ENCODE measurements at regions not wholly inside any gene's neighbourhood (a gene's known extent, or its start where the extent isn't known, plus 50 kb on each side); places are given as distances from the start of the nearest gene placed in this dataset.

DNA sequence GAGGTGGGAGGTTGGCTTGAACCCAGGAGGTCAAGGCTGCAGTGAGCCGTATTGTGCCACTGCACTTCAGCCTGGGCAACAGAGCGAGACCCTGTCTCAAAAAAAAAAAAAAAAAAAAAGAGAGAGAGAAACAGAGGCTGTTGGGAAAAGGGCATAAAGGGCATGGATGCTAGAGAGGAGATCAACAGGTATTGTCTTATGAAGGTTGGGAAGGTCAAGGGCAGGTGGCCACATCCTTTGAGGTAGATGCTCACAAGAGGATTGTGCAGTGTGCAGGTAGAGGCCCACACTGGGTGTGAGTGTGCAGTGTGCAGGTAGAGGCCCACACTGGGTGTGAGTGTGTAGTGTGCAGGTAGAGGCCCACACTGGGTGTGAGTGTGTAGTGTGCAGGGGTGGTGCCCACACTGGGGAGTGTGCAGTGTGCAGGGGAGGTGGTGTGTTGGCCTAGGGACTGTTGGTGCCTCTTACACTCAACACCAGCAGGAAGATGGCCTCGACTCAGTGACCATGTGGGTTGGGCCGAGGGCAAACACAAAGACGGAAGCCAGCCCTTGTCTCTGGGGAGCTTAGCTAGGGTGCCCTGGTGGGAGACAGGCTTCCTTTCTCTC, 404.9 kb upstream of the TNRC6C start:
- TF ChIP-seq, protein P1, sequence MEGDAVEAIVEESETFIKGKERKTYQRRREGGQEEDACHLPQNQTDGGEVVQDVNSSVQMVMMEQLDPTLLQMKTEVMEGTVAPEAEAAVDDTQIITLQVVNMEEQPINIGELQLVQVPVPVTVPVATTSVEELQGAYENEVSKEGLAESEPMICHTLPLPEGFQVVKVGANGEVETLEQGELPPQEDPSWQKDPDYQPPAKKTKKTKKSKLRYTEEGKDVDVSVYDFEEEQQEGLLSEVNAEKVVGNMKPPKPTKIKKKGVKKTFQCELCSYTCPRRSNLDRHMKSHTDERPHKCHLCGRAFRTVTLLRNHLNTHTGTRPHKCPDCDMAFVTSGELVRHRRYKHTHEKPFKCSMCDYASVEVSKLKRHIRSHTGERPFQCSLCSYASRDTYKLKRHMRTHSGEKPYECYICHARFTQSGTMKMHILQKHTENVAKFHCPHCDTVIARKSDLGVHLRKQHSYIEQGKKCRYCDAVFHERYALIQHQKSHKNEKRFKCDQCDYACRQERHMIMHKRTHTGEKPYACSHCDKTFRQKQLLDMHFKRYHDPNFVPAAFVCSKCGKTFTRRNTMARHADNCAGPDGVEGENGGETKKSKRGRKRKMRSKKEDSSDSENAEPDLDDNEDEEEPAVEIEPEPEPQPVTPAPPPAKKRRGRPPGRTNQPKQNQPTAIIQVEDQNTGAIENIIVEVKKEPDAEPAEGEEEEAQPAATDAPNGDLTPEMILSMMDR (IDR thresholded peaks at IDR 0.05; ENCODE audit: low read depth, low read length): no peak
- DNase-seq (ENCODE audit: low read depth, low spot score): no peak
- H3K27ac ChIP-seq (ENCODE audit: low read depth, low read length): no peak overlapping the region
- peaks cover 39% of the 10 kb centered on the region for H3K27me3 ChIP-seq (ENCODE audit: control insufficient read depth, insufficient read depth, low read length)
- ChIA-PET POLR2A (no interaction called here), CTCF (interaction anchor here (2.3 kb wide), 1 partner anchor 11 kb away, joined by 11 read pairs; no protein-coding TSS in a partner anchor)
- H3K4me3 ChIP-seq (ENCODE audit: low read depth, low read length): no peak overlapping the region
- H3K9me3 ChIP-seq (ENCODE audit: control insufficient read depth, insufficient read depth, low read length): no peaks in the 10 kb centered on the region

DNA sequence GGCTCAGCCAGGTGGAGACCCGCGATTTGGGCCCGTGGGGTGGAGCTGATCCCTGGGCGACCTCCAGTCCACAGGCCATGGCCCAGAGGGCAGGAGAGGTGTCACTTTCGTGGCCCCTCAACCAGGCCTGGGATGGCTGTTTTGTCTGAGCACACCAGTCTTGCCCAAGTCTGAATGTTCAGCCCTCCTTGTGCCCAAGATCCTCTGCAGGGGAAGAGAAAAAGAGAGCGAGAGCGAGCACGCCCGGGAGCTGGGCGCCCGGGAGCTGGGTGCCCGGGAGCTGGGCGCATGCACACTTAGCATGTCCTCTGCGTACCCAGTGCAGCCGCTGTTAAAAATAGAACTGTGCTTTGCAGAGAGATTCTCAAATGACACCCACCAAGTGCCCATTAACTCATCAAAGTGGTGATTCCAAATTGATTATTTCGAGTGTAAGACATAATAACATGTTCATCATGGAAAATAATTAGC, 403.3 kb upstream of the TNRC6C start:
- no peak for DNase-seq (ENCODE audit: low read depth, low spot score)
- ChIA-PET POLR2A (no interaction called here), CTCF (no interaction called here)
- no peaks in the 10 kb centered on the region for H3K9me3 ChIP-seq (ENCODE audit: control insufficient read depth, insufficient read depth, low read length)
- no peak overlapping the region for H3K27ac ChIP-seq (ENCODE audit: low read depth, low read length)
- peaks cover 46% of the 10 kb centered on the region for H3K27me3 ChIP-seq (ENCODE audit: control insufficient read depth, insufficient read depth, low read length)
- TF ChIP-seq, protein P1 (IDR thresholded peaks at IDR 0.05; ENCODE audit: low read depth, low read length): no peak
- no peak overlapping the region for H3K4me3 ChIP-seq (ENCODE audit: low read depth, low read length)

DNA sequence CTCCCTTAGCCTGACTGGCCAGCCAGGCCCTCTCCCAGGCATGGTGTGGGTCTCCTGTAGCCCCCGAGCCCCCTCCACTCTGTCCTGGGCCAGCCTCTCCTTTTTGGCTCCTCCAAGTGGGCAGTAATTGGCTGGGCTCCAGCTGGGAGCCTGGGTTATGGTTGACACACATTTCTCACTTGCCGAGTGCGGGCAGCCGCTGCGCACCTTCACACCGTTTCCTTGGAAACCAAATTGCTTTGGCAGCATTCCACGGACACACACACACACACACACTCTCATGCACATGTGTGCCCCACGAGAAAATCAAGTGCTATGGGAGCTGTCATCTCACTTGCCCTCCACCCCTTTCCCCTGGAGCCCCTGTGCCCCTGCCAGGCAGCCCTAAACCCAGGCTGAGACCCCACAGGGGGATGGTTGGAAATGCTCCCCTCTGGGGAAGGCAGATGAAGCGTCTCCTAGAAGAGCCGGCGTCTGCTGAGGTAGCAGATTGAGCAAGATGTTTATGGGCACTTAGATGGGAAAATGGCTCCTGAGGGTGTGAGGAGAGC, 402.7 kb upstream of the TNRC6C start:
- TF ChIP-seq, protein P1 (IDR thresholded peaks at IDR 0.05; ENCODE audit: low read depth, low read length): no peak
- Histone ChIP-seq H3K27me3 (ENCODE audit: control insufficient read depth, insufficient read depth, low read length) (peaks cover 48% of the 10 kb centered on the region), H3K4me3 (ENCODE audit: low read depth, low read length) (no peak overlapping the region), H3K9me3 (ENCODE audit: control insufficient read depth, insufficient read depth, low read length) (no peaks in the 10 kb centered on the region), H3K27ac (ENCODE audit: low read depth, low read length) (no peak overlapping the region)
- ChIA-PET CTCF (no interaction called here), POLR2A (no interaction called here)
- DNase-seq (ENCODE audit: low read depth, low spot score): no peak

DNA sequence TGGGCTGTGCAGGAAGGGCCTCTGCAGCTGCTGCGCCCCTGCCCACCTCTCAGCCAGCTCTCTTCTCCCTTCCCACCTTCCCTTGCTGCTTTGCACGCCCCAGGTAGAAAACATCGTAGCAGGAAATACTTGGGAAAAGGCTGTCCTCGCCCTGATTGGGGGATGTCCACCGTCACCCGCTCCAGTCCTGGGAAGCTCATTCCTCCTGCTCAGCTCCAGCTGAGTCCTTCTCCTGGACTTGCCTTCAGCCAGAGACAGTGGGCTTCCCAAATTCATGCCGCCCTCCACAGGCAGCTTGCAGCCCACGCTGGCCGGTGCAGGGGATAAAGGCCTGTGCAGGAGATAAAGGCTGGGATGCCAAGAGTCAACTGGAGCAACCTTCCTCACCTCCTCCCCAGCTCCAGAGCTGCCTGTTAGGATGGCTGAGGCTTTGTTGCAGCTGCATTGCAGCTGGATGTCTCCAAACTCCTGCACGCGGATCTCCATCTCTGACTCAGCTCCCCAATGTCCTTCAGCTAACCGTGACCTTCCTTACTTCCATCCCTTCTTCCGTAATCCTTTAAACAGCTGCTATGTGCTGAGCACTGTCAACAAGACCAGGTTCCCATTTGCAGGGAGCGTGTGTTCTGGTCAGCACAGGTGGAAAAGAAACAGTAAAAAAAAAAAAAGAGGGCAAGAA, 402.0 kb upstream of the TNRC6C start:
- POLR2A ChIA-PET: no interaction called here
- CTCF ChIA-PET: no interaction called here
- Histone ChIP-seq H3K27me3 (ENCODE audit: control insufficient read depth, insufficient read depth, low read length) (peaks cover 48% of the 10 kb centered on the region), H3K27ac (ENCODE audit: low read depth, low read length) (no peak overlapping the region), H3K9me3 (ENCODE audit: control insufficient read depth, insufficient read depth, low read length) (no peaks in the 10 kb centered on the region), H3K4me3 (ENCODE audit: low read depth, low read length) (no peak overlapping the region)
- no peak for DNase-seq (ENCODE audit: low read depth, low spot score)
- TF ChIP-seq, protein P1 (IDR thresholded peaks at IDR 0.05; ENCODE audit: low read depth, low read length): no peak
